ENCODE measurements at regions not wholly inside any gene's neighbourhood (a gene's known extent, or its start where the extent isn't known, plus 50 kb on each side); places are given as distances from the start of the nearest gene placed in this dataset.
"Not testable (repeated sequence)": the region's sequence is repeated elsewhere in the genome, so short reads cannot be mapped to it uniquely, and the experiment has no call there.

- DNase-seq (ENCODE audit: low read depth in 2 of 2) = not testable (repeated sequence)
Measured at GRCh38 chr2:131738996-131739434, 211.3 kb downstream of the CCDC74A start.

GRCh38 chr2:131753640-131754561, 226.2 kb downstream of the CCDC74A start:
- no peak for DNase-seq (ENCODE audit: low read depth in 2 of 2)

- no peak for DNase-seq (ENCODE audit: low read depth in 2 of 2)
Measured at GRCh38 chr2:131754929-131755720, 227.4 kb downstream of the CCDC74A start.

GRCh38 chr2:131756141-131756907, 228.6 kb downstream of the CCDC74A start:
- DNase-seq (ENCODE audit: low read depth in 2 of 2) = no peak

- DNase-seq (ENCODE audit: low read depth in 2 of 2) = not testable (repeated sequence)
Measured at GRCh38 chr2:131758941-131759340, 231.3 kb downstream of the CCDC74A start.

- DNase-seq (ENCODE audit: low read depth in 2 of 2) = not testable (repeated sequence)
Measured at GRCh38 chr2:131774955-131775555, 247.4 kb downstream of the CCDC74A start.

- not testable (repeated sequence) for DNase-seq (ENCODE audit: low read depth in 2 of 2)
Measured at GRCh38 chr2:131775903-131776506, 248.3 kb downstream of the CCDC74A start.

GRCh38 chr2:131780446-131780845, 252.8 kb downstream of the CCDC74A start:
- not testable (repeated sequence) for DNase-seq (ENCODE audit: low read depth in 2 of 2)

GRCh38 chr2:131801210-131801744, 273.6 kb downstream of the CCDC74A start:
- DNase-seq (ENCODE audit: low read depth in 2 of 2) = no peak

- peak; percentile 35 to 61 for DNase-seq (ENCODE audit: low read depth in 2 of 2)
Measured at GRCh38 chr2:131801745-131802350, 274.2 kb downstream of the CCDC74A start.

- DNase-seq (ENCODE audit: low read depth in 2 of 2) = peak; percentile 13 to 41
Measured at GRCh38 chr2:131802351-131802836, 274.7 kb downstream of the CCDC74A start.

GRCh38 chr2:131803237-131803636, 275.5 kb downstream of the CCDC74A start:
- DNase-seq (ENCODE audit: low read depth in 2 of 2) = not testable (repeated sequence)

- DNase-seq (ENCODE audit: low read depth in 2 of 2) = not testable (repeated sequence)
Measured at GRCh38 chr2:131812605-131813004, 284.9 kb downstream of the CCDC74A start.

- not testable (repeated sequence) for DNase-seq (ENCODE audit: low read depth in 2 of 2)
Measured at GRCh38 chr2:131813378-131813777, 285.7 kb downstream of the CCDC74A start.

GRCh38 chr2:131818267-131818973, 290.7 kb downstream of the CCDC74A start:
- DNase-seq (ENCODE audit: low read depth in 2 of 2) = not testable (repeated sequence)

GRCh38 chr2:131822237-131822721, 294.6 kb downstream of the CCDC74A start:
- DNase-seq (ENCODE audit: low read depth in 2 of 2) = not testable (repeated sequence)

GRCh38 chr2:131823058-131823457, 295.4 kb downstream of the CCDC74A start:
- not testable (repeated sequence) for DNase-seq (ENCODE audit: low read depth in 2 of 2)

- DNase-seq (ENCODE audit: low read depth in 2 of 2) = not testable (repeated sequence)
Measured at GRCh38 chr2:131824986-131825385, 297.3 kb downstream of the CCDC74A start.

All from stimulated activated CD8-positive, alpha-beta memory T cell treated with anti-CD3 and anti-CD28 coated beads, Interleukin-7, amount 100 ng/mL, for 4 hours (primary cell).